GM19395 (cell line): ENCODE measurements at regions not wholly inside any gene's neighbourhood (a gene's known extent, or its start where the extent isn't known, plus 50 kb on each side); places are given as distances from the start of the nearest gene placed in this dataset.
"Not testable (repeated sequence)": the region's sequence is repeated elsewhere in the genome, so short reads cannot be mapped to it uniquely, and the experiment has no call there.

Experiments
- ATAC-seq: cut with Tn5 transposase; IDR thresholded peaks from one replicate; pipeline ENCODE4 v1.9.1; 2021; ENCODE audit warnings: mild to moderate bottlenecking, moderate library complexity; ENCODE audit not compliant: unreplicated experiment

DNA sequence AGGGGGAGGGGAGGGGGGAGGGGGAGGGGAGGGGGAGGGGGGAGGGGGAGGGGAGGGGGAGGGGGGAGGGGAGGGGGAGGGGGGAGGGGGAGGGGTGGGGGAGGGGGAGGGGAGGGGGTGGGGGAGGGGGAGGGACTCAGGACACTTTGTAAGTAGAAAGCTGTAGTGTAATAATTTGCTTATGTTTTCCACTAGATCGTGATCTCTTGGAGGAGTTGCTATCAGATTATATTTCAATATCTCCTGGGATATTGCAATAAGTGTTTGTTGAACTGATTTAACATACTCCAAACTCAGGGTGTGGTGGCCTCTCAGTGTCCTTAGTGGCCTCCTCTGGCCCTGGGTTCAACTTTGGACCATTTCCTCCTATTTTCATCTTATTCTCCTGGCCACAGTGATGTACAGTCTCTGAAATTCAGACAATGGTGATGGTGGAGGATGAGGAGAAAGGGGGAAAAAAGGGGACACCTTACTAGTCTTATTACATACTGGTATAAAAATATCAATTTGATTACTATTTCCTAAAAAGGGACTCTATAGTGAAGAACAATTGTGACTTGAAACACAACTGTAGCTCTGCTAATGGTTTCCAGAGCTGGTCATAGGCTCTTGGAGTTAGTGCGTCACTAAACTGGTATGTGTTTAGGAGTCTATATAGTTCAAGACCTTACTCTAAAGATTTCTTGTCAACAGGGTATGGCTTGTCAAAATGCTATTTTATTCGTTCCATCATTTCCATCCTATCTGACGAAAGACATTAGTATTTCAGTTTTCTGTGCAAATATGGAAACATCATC, 89.6 kb downstream of the DDX1 start:
- ATAC-seq = no peak

DNA sequence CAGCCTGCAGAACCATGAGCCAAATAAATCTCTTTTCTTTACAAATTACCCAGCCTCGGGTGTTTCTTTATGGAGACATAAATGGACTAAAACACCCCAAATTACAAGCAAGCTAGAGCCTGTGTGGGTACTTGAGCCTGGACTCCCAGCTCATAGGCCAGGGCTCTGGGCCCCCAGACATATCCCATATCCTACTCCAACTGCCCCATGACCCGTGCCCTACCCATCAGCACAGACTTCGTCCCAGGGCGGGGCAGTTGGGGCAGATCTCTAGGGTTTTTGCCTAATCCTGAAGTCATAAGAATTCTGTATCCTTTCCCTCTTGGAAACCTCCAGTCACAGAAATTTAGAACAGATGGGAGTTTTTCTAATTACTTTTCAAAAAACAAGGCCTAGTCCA, 90.7 kb downstream of the DDX1 start:
- ATAC-seq = no peak

DNA sequence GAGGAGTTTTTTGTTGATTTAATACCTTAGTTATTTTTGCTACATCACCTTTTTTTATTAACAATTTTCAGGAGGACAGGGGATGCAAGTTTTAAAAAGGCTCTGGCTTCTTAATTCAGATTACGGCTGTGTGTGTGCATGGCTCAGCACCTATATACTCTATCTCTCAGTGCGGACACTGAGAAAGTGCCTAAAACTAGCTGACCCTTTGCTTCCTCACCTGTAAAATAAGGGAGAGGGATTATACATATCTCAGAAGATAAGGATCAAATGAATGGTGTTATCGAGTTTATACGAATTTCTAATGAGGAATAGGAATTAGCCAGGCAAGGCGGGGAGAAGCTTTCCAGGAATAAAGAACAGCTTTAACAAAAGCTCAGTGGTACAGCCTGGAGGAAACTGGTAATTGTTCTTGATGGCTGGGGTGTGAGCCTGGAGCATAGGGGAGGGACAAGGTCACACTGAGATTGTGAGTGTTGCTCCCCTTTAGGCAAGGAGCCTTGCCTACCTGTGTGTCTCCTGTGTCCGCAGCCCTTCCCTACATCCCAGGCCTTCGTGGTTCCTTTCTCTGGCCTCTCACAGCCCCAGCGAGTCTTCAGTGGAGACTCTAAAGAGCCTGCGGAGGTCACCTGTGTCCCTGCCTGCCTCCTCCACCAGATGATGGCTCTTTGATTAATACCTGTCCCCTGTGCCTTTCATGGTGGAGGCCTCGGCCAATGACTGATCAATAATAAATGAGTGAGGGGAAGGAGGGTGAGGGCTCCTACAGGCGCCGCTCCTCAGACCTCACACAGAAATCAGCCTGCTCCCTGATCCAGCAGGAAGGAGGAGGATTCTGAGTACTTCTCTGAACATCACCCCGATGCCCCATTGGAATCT, 92.7 kb downstream of the DDX1 start:
- ATAC-seq = no peak

- ATAC-seq = no peak
Measured at GRCh38 chr2:15685143-15685542, 93.5 kb downstream of the DDX1 start.

DNA sequence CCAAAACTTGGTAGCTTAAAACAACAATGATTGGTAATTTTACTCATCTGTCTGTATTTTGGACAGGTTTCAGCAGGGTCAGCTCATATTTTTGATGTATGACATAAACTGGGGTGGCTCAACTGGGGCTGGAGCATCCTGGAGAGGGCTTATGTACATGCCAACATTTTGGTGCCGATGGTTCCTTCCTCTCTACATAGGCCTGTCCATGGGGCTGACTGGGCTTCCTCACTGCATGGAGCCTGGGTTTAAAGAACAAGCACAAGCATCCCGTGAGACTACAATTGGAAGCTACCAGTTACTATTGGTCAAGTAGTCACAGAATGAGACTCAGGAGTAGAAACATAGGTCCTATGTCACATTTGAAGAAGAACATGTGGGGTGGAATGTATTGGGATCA, 95.0 kb downstream of the DDX1 start:
- ATAC-seq = no peak

GRCh38 chr2:15687243-15687642, 95.6 kb downstream of the DDX1 start:
- ATAC-seq = no peak

GRCh38 chr2:15687720-15688119, 96.1 kb downstream of the DDX1 start:
- no peak for ATAC-seq

DNA sequence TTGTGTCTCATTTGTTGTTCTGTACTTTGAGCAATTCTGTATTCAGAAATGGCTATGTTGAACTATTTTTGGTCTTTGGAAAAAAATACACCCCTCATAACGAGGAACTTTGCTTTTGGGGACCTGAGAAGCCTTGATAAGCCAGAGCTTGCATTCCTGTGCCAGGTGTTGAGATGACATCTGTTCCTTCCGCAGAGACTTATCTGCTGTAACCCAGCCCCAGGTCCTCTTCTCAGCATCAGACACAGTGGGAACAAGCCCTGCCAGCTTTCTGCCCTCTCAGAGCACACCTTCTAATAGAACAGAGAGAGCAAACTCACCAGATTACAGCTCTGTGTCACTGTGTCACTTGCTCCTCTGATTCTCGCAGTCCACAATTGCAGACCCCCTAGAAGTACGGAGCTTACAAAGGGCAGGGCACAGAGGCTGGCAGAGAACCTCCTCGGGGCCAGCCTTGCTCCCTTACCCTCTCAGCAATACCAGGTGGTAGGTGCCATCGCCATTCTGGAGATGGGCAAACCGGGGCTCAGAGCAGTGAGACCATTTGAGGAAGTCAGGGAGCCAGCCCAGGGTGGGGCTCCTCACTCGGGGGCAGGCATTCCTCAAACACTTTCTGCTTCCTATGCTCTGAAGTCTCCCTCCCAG, 97.4 kb downstream of the DDX1 start:
- ATAC-seq = no peak

GRCh38 chr2:15689654-15690053, 98.0 kb downstream of the DDX1 start:
- ATAC-seq = no peak

DNA sequence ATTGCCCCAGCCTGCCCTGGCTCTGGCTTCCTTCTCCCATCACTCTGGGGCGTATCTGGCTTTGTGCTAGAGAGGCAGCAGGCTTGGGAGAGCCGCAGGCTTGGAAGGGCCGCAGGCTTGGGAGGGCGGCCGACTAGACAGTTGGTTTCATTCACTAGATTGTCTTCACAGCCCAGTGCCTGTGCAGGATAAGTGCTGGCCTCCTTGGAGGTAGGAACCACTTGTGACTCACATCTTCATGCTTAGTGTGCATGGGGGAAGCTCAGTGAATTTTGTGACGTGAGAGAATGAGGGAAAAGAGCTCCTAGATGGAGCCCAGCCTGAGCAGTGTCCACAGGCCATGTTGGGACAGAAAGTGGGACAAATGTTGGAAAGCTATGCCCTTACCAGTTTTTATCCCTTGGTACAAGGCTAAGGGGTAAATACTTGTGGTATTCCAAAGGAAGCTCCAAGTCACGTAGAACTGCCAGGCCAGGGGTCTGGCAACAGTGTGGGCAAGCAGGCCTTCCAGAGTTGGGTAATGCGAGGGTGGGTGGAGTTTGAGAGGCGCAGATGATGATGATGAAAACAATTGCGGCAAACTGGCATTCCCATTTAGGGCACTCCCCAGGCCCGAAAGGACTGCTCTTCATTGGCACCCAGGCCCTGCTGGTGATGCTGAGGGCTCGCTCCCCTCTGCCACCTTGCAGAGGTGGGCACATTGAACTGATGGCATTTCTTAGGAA, 100.1 kb downstream of the DDX1 start:
- no peak for ATAC-seq

DNA sequence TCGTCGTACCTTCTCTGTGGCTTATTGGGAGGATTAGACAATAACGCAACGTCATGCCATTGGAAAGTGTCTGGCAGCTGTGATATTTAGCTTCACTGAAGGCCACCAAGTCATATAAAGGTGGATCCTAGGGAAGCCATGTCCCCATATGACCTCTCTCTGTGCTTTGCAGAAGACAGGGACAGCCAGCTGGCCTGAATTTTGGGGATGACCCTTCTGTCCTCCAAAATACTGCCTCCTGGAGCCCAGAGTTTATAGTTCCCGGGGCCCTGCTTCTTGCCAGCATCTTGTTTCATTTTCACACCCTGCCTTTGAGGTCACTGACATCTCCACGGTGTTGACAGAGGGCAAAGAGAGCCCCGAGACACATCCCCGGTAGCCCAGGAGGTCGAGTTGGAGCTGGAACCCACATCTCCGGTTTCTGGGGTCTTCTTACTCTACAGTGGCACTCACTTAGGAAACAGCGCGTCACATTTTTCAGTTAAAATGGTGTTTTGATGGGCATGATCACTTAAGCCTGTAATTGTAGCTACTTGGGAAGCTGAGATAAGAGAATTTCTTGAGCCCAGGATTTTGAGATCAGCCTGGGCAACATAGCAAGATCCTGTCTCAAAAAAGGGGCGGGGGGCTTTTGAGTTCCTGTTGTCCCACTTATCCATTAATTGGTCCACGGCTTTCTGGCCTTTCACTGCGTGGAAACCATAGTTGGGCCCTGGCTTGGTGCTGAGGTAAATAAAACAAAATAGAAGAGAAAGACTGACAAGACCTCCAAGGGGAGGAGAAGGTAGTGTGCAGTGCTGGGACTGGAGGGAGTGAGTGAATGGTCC, 101.1 kb downstream of the DDX1 start:
- ATAC-seq = no peak

DNA sequence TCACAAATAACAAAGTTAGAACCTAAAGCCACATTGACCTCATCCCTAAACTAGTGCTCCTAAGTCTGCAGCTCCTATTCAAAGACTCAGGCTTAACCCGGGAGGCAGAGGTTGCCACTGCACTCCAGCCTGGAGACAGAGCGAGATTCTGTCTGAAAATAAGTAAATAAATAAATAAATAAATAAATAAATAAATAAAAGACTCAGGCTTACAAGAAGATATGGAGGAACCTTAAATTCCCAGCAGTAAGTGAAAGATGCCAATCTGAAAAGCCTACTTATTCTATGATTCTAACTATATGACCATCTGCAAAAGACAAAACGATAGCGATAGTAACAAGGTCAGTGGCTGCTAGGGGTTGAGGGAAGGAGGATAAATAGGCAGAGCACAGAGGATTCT, 101.7 kb downstream of the DDX1 start:
- no peak for ATAC-seq

- ATAC-seq = no peak
Measured at GRCh38 chr2:15693926-15694588, 102.4 kb downstream of the DDX1 start.

DNA sequence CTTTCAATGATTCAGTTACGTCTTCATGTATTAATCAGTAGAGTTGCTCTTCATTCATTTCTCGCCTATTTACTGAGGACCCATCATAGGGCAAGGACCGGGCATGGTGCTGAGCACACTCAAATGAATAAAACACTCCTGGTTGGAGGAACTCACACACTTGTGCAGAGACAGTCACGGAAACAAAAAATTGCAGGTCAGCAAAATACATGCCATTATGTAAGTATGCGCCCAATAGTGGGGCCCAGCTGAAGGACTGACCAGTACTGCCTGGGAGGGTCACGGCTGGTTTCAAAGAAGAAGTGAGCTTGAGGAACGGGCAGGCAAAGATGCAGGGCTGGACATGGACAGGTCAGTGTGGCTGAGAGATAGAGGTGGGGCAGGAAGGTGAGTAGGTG, 102.9 kb downstream of the DDX1 start:
- ATAC-seq = no peak

DNA sequence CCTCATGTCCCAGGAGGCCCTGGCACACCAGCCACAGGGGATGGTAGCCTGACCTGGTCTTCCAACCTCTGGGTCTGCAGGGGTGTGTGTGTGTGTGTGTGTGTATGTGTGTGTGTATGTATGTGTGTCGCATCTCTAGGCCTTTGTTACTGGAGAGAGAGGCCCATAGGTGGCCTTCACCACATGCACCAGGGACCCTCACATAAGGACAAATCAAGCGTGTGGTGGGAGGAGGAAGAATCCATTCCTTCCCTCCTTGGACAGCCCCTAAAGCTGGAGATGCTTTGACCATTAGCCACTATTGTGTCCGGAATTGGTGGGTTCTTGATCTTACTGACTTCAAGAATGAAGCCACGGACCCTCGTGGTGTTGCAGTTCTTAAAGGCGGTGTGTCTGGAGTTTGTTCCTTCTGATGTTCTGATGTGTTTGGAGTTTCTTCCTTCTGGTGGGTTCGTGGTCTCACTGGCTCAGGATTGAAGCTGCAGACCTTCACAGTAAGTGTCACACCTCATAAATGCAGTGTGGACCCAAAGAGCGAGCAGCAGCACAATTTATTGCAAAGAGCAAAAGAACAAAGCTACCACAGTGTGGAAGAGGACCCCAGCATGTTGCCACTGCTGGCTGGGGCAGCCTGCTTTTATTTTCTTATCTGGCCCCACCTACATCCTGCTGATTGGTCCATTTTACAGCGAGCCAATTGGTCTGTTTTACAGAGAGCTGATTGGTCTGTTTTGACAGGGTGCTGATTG, 104.1 kb downstream of the DDX1 start:
- no peak for ATAC-seq

DNA sequence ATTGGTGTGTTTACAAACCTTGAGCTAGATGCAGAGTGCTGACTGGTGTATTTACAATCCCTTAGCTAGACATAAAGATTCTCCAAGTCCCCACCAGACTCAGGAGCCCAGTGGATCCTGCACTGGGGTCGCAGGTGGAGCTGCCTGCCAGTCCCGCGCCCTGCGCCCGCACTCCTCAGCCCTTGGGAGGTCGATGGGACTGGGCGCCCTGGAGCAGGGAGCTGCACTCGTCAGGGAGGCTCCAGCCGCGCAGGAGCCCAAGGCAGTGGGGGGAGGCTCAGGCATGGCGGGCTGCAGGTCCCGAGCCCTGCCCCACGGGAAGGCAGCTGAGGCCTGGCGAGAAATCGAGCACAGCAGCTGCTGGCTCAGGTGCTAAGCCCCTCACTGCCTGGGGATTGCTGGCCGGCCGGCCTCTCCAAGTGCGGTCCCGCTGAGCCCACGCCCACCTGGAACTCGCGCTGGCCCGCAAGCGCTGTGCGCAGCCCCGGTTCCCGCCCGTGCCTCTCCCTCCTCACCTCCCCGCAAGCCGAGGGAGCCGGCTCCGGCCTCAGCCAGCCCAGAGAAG, 105.0 kb downstream of the DDX1 start:
- ATAC-seq = not testable (repeated sequence)

- no peak for ATAC-seq
Measured at GRCh38 chr2:15700131-15700530, 108.5 kb downstream of the DDX1 start.

DNA sequence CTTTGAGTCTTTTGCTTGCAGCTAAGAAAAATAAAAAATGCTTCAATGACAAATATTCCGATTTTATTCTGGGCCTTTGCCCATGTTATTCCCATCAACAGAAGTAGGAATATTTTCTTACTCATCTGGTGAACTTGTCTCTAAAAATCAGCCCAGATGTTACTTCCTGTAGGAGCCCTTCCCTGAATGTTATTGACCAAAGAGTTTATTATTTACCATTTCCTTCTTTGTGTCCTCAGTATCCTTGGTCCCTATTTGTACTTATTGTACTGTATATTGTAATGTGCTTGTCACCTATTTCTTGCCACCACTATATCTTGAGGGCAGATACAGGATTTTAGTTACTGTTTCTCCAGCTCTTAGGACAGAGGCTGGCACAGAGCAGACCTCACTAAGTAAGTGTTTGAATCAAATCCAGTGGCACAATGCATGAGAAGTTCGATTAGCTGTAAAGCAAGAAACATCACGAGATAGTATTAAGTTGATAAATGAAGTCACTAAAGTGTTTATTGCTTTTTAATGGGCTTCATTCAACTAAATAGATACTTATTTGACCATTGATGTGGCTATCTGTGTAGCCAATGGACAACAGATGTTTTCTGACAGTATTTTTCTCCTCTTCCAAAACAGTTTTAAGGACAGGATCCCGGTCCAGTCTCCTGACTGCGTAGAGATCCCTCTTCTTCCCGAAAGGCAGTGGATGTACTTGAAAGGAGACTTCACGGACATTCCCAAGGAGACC, 109.1 kb downstream of the DDX1 start:
- no peak for ATAC-seq
